ENCODE measurements at regions not wholly inside any gene's neighbourhood (a gene's known extent, or its start where the extent isn't known, plus 50 kb on each side); places are given as distances from the start of the nearest gene placed in this dataset.

GRCh38 chr1:56064705-56065104, 514.7 kb downstream of the PLPP3 start:
- DNase-seq = no peak

GRCh38 chr1:56063461-56063860, 515.9 kb downstream of the PLPP3 start:
- DNase-seq = no peak

GRCh38 chr1:56062625-56063024, 516.7 kb downstream of the PLPP3 start:
- DNase-seq = no peak

- DNase-seq = no peak
Measured at GRCh38 chr1:56061824-56062223, 517.5 kb downstream of the PLPP3 start.

GRCh38 chr1:56060906-56061305, 518.5 kb downstream of the PLPP3 start:
- DNase-seq = no peak

GRCh38 chr1:56057466-56058405, 521.6 kb downstream of the PLPP3 start:
- DNase-seq = no peak

GRCh38 chr1:56056438-56057287, 522.7 kb downstream of the PLPP3 start:
- DNase-seq = no peak

- DNase-seq = no peak
Measured at GRCh38 chr1:56054959-56055358, 524.4 kb downstream of the PLPP3 start.

- peak; percentile 33 for DNase-seq
Measured at GRCh38 chr1:56052041-56052440, 527.3 kb downstream of the PLPP3 start.

- no peak for DNase-seq
Measured at GRCh38 chr1:56050911-56051310, 528.5 kb downstream of the PLPP3 start.

GRCh38 chr1:56045477-56045876, 533.9 kb downstream of the PLPP3 start:
- DNase-seq = no peak

GRCh38 chr1:56045062-56045461, 534.3 kb downstream of the PLPP3 start:
- no peak for DNase-seq

- no peak for DNase-seq
Measured at GRCh38 chr1:56036479-56036878, 542.9 kb downstream of the PLPP3 start.

- peak; percentile 13 for DNase-seq
Measured at GRCh38 chr1:56034847-56035481, 544.4 kb downstream of the PLPP3 start.

GRCh38 chr1:56034222-56034621, 545.1 kb downstream of the PLPP3 start:
- DNase-seq = no peak

- DNase-seq = no peak
Measured at GRCh38 chr1:56033321-56034037, 545.9 kb downstream of the PLPP3 start.

GRCh38 chr1:56032096-56032676, 547.2 kb downstream of the PLPP3 start:
- no peak for DNase-seq

GRCh38 chr1:56031001-56031400, 548.4 kb downstream of the PLPP3 start:
- DNase-seq = no peak

- DNase-seq = no peak
Measured at GRCh38 chr1:56029319-56030003, 549.9 kb downstream of the PLPP3 start.

GRCh38 chr1:56028911-56029310, 550.5 kb downstream of the PLPP3 start:
- no peak for DNase-seq

GRCh38 chr1:56028244-56028643, 551.1 kb downstream of the PLPP3 start:
- no peak for DNase-seq

GRCh38 chr1:56025942-56026341, 553.4 kb downstream of the PLPP3 start:
- no peak for DNase-seq

Data from NCI-H2171 treated with DMSO at 0.1 percent for 48 hours (cell line).